HG03095 (cell line): ENCODE measurements at regions not wholly inside any gene's neighbourhood (a gene's known extent, or its start where the extent isn't known, plus 50 kb on each side); places are given as distances from the start of the nearest gene placed in this dataset.

ENCODE experiments used
- ATAC-seq: cut with Tn5 transposase; IDR thresholded peaks from one replicate; pipeline ENCODE4 v1.9.1; 2021; ENCODE audit warnings: moderate library complexity; ENCODE audit not compliant: unreplicated experiment

DNA sequence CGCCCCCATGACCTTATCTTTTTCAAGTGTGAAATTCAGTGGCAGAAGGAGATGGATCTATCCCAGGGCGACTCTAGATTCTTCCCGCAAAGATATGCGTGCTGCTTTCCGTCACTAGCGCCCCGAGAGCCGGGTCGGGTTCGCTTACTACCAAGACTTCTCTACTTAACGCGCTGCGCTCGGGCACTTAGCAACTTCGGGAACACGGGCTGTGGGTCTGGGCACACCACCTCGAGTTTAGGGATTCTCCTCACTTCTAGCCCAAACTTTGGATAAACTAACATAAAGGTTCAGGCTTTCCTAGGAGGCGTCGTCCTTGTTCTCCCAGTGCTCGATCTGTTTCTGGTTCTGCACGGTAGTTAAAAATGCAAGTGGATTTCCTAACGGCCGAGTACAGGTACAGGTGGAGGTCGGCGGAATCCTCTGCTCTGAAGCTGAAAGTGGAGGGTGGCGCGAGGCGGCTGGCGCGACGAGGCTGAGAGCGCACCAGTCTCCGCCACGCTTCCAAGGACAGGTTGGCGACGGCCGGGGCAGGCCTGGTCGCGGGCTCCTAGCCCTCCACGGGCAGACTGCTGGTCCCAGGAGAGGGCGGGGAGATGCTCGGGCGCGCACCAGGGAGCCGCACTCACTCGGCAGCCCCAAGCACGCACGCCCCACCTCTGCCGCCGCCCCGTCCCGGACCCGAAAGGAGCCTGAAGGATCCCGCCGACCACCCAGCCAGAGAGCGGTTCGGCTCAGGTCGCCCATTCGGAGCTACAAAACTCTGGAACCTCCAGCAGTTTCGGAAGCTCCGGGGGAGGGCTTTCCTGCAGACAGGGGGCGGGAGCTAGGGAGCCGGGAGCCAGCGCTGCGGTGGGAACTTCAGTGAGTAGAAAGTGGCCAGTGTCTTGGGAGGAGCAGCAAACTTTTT is 100.8 kb upstream of the TENM3 start:
- no peak for ATAC-seq

- ATAC-seq: no peak
These were observed 99.9 kb upstream of the TENM3 start for GRCh38 chr4:182143086-182143821.

DNA sequence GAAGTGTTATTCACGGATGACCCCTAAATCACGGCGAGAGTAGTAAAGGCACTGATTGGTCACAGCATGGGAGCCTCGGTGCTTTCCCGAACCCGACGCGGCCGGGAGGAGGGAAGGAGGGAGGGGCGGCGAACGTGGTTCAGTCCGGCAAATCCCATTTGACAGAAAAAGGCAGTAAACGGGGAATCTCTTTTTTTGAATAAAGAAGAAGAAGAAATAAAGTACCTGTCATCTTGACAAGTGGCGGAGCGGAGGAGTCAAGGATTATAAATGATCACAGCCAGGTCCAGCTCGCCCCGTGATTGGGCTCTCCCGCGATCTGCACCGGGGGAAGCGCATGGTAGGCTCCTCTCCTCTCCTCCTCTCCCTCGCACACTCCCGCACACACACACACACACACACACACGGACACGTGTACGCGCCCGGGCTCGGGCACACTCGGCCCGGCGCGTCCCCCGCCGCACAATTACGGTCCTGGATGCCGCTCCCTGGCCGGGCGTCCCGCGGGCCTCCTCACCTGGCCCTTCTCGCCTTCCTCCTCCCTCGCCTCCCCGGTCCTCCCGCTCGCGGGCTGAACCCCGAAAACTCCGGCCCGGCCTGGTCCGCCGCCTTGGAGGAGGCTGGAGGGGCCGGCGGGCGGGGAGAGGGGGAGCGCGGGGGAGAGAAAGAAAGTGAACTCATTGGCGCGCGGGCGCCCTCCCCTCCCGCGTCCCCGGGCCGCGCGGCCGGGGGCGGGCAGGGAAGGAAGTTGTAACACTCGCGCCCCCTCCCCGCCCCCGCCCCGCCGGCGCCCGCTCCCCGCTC is 99.2 kb upstream of the TENM3 start:
- no peak for ATAC-seq

DNA sequence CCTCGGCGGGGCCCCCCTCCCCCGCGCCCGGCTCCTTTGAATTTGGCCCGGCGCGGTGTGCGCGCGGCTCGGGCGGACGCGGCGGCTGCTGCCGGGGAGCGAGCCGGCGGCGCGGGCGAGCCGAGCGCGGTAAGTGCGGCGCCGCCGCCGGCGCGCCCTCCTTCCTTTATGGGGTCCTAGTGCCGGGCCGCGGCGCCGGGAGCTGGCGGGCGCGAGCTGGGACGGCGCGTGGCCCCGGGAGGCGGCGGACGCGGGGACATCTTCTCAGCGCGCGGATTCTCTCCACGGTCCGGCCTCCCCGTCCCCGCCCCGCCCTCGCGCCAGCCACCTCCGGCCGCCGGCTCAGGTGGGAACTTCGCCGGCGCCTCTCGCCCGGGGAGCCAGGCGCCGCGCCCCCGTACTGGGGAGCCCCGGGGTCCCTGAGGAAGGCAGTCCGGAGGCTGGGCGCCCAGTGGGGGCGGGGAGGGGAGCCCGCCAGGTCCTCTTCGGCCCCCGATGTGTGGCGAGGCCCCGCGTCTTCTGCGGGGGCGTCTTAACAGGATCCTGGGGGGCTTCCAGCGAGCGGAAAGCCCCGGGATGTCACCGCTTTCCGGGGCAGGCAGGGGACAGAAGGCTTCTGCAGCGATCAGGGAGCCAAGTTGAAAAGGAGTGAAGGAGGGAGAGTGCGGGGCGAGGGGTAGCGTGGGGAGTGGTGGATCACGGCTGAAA is 98.4 kb upstream of the TENM3 start:
- ATAC-seq: no peak

DNA sequence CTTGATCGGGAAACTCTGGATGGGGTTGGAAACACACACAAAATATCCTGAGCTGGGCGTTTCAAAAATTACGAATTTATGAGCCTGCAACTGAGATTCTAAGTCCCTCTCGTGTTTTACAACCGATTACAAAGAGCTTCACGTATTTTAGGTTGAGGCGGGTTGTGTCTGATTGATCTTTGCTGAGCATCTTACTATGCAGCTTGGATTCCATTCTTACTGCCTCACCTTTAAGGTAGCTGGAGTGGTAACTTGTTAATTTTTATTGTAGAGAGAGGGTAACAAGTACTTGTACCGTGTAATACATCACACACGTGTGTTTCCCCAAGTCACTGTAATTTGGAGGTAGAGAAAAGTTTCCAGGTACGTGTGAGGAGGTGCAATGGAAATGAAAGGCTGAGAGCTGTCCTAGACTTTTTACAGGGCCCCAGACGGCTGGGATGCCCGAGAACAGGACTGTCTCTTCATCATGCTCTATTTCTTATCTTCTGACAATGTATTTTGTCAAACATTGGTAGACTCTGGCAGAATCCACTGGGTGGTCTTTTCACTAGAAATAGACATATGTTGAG is 97.8 kb upstream of the TENM3 start:
- ATAC-seq: no peak

- no peak for ATAC-seq
These were observed 95.8 kb upstream of the TENM3 start for GRCh38 chr4:182147391-182147790.

DNA sequence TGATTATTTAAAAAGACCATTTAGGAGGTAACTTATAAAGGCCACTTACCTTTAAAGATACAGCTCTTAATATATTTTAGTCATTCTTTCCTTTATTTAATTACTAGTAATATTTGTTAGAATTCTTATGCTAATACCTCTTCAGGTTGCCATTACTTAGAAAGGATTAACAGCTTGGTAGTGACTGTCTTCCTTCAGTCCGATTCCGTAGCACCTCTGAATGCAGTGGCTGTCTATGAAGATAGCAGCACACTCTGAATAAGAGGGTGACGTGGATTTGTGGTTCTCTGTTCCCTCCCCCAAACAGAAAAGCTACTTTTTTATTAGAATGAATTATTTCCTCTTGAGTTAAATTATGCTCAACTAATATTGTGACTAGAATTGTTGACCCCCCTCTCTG is 92.6 kb upstream of the TENM3 start:
- ATAC-seq: no peak

DNA sequence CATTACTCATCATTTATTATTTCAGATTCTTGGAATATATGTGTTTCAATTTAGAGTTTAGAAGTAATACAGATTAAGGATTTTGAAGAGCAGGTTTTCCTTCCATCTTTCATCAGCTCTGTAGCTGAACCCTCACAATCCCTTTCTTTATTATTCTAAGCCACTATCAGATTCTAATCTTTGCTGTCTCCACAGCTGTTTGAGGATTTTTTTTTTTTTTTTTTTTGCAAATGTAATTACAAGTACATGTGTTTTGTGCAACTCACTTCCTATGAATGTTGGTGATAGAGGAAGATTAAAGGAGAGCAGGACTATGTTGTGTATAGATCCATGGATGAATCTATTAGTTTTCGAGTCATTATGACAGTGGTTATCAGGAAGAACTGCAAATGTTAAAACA is 87.4 kb upstream of the TENM3 start:
- ATAC-seq: no peak

DNA sequence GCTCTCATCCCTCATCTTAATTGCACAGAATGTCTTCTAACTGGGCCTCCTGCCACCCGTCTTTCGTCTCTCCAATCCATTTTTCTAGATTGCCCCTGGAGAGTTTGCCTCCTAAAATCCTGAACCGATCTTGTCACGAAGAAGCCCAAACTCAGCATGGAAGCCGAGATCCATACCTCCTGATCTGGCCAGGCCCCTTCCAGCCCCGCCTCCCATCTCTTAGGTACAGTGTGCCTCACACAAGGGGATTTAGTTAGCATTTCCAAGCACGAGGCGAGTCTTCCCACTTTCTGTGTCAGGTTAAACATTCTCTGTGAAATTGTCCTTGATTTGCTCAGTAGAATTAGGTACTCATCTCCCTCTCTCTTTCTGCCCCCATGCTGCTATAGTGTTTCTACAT is 80.0 kb upstream of the TENM3 start:
- no peak for ATAC-seq

DNA sequence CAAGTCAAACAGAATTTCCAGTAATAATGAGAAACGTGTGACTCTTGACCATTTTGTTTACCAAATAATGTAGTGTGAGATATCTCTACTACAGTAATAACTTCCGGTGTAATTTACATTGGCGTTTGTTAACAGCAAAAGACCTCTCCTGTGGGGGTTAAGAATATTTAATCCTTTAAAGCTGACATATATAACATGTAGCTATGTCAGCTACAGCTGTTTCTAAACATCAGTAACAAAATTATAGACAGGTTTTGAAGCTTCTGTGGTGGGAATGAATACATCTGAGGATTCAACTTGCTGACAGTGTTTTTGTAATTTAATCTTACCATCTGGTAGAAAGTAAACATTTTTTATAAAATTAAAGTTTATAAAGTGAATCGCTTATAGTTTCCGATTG is 73.6 kb upstream of the TENM3 start:
- no peak for ATAC-seq

DNA sequence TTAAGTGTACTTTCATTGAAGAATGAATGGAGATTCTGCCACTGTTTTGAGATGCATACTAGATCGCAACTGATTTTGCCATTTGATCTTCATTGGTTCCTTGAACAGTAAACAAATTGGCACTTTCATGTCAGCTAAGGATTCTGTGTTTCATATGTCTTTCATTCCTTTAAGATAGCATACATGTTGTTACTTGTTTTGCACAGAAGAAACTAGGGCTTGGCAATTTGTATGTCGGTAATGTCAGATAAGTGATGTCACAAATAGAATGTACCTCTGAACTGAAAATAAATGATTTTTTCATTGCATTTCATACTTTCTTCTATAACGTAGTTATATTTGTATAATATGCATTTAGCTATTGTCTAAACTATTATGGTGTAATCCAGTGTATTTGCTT is 73.2 kb upstream of the TENM3 start:
- no peak for ATAC-seq

DNA sequence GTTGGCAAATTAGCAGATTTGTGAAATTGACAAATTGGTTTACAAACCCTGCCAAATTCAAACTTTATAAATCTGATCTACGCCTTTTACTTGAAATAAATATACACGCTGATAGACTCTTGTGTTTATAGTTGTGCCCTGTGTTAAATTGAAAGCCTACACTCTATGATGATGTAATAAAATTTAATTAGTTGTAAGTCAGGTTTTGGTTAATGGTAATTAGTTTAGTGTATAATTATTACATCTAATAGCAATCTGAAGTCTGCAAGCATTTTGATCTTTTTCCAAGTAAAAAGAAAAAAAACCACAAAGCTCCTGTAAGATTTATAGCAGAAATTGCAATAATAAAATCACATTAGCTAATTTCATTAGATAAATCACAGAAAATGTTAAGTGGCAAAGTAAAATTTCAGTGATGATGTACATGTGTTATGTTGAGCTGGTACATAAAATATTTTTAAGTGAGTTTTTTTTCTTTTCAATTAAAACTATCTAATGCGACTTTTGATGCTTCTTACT is 72.7 kb upstream of the TENM3 start:
- ATAC-seq: no peak

DNA sequence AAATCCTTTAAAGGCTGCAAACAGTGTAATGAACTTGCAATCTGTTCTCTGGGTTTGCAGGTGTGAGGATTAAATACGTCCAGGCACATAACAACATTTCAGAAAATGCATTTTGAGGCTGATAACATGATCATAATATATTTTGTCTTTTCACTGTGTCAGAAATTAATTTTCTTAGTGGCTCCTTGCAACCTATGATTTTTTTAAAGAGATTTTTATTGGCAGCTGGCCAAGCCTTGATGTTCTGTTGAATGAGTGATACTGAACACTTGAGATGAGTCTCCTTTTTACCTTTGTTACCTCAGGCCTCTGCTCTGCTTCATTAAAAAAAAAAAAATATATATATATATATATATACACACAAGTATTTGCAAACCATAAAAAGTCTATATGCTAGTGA is 68.2 kb upstream of the TENM3 start:
- no peak for ATAC-seq

- no peak for ATAC-seq
These were observed 67.2 kb upstream of the TENM3 start for GRCh38 chr4:182175788-182176519.

- ATAC-seq: no peak
These were observed 66.0 kb upstream of the TENM3 start for GRCh38 chr4:182177166-182177565.

DNA sequence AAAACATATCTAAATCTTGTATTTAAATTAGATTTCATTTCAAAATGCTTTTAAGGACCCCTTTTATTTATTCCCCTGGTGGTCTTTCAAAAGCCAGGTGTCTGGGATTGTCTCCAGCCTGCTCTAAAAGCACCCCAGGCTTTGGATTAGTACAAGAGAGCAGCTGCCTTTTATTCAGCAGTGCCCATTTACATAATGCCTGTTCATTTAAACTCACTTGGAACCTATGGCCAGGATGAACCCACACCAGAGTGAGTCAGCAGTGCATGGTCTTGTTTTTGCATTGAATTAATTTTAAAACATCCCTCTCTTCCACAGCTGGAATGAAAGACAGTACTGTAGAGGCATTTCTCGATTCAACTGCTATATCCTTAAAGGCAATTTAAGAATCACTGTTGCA is 64.1 kb upstream of the TENM3 start:
- no peak for ATAC-seq

DNA sequence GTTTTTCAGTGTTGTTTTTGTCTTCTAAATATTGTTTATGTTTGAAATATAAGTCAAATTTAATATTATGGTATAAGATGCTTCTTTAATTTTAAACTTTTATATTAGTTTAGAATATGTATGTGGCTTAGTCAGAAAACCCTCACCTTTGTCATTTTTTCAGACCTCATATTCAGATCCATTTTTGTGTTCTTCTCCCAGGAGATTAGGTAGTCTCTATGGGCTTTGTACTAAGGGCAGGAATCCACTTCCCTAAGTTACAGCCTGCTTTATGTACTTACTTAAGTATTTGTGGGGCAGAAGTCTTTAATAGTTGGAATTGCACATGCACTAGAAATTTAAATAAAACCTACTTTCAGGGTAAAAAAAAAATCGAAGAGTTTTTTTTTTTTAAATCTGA is 63.5 kb upstream of the TENM3 start:
- ATAC-seq: no peak

DNA sequence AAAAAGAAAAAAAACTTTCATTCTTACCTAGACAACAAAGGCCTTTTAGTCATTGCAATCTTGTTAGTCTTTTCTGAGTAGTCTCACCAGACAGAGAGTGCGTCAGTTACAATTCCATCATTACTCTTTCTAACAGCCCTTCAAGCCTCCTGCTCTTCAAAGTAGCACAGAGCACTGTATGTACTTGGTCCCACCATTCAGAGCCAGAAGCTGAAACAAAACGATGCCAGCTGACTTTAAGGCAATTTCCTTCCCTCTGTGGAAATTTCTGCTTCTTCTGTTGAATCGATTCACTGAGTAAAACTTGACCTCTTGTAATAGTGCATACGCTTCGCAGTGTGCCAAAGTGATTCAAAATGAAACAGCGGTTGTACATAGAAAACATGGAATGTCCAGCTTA is 57.7 kb upstream of the TENM3 start:
- ATAC-seq: no peak

GRCh38 chr4:182187674-182188073 is 55.5 kb upstream of the TENM3 start:
- ATAC-seq: no peak

- no peak for ATAC-seq
These were observed 54.6 kb upstream of the TENM3 start for GRCh38 chr4:182188622-182189021.
